Choroid plexus epithelial cell (primary cell): ENCODE measurements at regions not wholly inside any gene's neighbourhood (a gene's known extent, or its start where the extent isn't known, plus 50 kb on each side); places are given as distances from the start of the nearest gene placed in this dataset.
A peak's percentile ranks its signal among the peaks of the same experiment; 100 is the strongest.

Experiments used
- DNase-seq: peaks from one replicate; pipeline ENCODE4 v3.0.0-alpha.2; 2010; ENCODE audit warnings: low read depth
- H3K4me3 ChIP-seq: 2 replicates; pipeline ENCODE4 v1.5.1; 2011; ENCODE audit warnings: low read depth, mild to moderate bottlenecking, control low read depth, low read length, moderate library complexity
- TF ChIP-seq, protein P1 (sequence below): conservative IDR thresholded peaks from 2 replicates; pipeline ENCODE4 v1.5.1; 2011; ENCODE audit warnings: low read depth, mild to moderate bottlenecking, control low read depth, inconsistent platforms, low read length, moderate library complexity

DNA sequence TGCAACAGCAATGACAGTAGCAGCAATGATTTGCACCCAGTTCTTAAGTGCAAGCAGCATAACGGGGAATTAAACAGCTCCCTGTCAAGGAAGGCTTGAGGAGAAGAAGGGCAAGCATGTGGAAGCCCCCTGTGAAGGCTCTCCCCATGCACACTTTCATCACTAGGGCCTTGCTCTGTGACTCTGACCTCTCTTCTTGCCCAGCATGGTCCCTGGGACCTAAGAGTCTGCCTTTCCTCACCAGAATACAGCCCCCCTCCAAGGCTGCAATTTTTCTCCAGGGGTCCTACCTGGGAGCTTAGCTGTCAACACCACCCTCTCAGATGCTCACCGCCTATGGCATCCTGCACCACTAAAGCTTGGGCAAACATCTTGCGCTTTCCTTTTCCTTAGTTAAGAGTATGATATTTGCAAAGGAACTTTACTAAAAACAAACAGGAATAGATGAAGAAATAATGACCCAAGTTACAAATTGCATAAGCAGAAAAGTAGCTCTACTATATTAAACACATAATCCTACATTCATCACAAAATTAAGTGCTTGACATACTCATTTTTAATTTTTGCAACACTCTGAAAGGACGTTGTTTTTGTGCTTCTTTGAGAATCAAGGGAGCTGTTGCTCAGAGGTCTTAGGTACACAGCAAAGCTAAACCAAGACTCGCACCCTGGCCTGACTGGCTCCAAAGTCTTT lies 187.6 kb downstream of the ADAMTS15 start:
- TF ChIP-seq, protein P1, sequence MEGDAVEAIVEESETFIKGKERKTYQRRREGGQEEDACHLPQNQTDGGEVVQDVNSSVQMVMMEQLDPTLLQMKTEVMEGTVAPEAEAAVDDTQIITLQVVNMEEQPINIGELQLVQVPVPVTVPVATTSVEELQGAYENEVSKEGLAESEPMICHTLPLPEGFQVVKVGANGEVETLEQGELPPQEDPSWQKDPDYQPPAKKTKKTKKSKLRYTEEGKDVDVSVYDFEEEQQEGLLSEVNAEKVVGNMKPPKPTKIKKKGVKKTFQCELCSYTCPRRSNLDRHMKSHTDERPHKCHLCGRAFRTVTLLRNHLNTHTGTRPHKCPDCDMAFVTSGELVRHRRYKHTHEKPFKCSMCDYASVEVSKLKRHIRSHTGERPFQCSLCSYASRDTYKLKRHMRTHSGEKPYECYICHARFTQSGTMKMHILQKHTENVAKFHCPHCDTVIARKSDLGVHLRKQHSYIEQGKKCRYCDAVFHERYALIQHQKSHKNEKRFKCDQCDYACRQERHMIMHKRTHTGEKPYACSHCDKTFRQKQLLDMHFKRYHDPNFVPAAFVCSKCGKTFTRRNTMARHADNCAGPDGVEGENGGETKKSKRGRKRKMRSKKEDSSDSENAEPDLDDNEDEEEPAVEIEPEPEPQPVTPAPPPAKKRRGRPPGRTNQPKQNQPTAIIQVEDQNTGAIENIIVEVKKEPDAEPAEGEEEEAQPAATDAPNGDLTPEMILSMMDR, result no peak
- H3K4me3 ChIP-seq, result no peak overlapping the region
- peak; percentile 50 for DNase-seq

DNA sequence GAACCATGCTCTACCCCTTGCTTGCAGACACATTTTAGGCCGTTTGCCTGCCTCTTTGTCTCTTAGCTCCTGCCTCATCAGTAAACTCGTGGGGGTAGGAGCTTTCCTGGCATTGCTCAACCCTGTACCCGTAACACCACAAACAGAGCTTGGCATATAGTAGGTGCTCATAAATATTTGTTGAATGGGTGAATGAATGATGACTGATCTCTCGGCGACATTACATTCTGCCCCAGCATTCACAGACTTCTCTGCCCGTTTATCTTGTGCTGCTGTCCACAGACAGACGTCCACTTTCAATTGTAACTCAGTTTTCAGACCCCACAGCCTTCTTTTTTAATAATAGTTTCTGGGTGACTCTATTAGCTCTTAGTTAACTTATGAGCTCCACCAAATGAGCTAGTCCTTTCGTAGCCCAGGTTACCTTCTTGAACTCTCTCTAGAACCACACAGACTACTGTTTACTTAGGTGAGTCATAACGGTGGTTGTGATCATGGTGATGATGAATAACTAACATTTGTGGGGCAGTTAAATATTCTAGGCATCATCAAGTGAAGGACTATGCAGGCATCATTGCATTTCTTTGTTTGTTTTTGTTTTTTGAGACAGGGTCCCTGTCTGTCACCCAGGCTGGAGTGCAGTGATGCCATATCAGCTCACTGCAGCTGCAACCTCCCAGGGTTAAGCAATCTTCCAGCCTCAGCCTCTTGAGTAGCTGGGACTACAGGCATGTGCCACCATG lies 188.4 kb downstream of the ADAMTS15 start:
- DNase-seq, result peak; percentile 88
- H3K4me3 ChIP-seq, result no peak overlapping the region
- TF ChIP-seq, protein P1, result no peak

DNA sequence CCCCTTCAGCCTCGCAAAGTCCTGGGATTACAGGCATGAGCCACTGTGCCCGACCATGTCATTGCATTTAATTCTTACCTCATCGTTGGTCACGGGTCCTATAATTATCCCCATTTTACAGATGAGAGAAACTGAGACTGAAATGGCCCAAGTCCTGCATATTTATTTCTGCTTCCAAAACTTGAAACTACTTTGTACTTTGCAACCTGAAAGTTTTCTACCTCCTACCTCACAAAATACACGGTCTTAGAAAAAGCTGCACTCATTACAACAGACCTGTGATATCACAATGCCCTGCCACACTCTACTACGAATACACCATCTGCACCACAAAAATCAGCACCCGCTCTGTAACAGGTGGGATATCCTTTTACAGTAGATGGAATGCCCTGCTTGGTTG lies 189.1 kb downstream of the ADAMTS15 start:
- TF ChIP-seq, protein P1, result no peak
- H3K4me3 ChIP-seq, result no peak overlapping the region
- no peak for DNase-seq

DNA sequence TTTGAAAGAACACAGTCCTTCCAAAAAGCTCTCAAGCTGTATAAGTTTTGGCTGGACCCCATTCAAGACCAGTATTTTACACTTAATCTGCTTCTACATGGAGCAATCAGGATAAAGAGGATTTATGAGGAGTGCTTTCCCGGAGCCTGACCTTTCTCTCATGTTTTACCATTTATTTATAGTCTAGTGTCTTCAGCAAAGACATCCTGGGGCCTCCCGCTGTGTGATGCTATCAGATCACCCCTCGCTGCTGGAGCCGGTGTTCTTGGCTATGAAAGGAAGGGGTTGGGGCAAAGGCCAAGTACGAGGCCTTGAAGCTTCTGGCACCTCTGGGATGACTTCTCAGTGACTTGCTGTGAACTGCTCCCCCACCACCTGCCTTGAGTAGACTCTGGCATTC lies 189.6 kb downstream of the ADAMTS15 start:
- TF ChIP-seq, protein P1, result no peak
- no peak overlapping the region for H3K4me3 ChIP-seq
- DNase-seq, result peak; percentile 26

DNA sequence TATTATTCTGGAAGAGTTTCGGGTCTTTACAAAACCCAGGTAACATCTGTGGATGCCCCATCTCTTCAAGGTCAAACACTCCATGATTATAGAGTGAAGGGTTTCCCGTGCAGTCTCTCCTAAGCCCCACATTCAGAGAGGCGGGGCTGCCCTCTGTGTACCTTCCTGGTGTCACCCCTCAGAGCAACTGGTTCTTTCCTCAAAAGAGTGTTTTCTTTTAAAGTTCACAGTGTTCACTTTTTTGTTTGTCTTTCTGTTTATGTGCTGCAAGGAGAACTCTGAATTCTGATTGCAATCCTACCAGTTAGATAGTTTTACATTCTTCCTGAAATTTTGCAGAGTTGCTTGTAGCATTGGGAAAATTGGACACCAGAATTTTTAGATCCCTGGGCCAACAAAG lies 190.2 kb downstream of the ADAMTS15 start:
- no peak overlapping the region for H3K4me3 ChIP-seq
- TF ChIP-seq, protein P1, result no peak
- no peak for DNase-seq

DNA sequence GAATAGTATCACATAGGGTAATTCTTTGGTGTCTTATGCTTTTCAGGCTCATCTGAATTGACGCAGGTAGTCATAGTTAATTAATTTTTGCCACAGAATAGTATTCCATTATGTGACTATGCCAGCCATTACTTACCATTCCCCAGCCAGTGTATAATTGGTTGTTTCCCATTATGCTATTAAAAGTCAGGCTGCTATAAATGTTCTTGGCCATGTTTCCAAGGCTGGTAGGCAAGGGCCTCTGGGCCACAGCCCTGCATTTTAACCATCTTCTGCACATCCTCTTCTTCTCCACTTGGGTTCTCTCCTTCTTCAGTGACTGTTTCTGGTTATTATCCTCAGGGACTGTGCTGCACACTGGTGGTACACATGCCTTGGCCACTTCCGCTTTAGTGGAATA lies 190.9 kb downstream of the ADAMTS15 start:
- DNase-seq, result no peak
- no peak overlapping the region for H3K4me3 ChIP-seq
- TF ChIP-seq, protein P1, result no peak
